ENCODE measurements at regions not wholly inside any gene's neighbourhood (a gene's known extent, or its start where the extent isn't known, plus 50 kb on each side); places are given as distances from the start of the nearest gene placed in this dataset.

GRCh38 chr15:66844747-66845145 is 142.7 kb downstream of the SMAD6 start:
- ChIA-PET RAD21 (ENCODE audit: low non-redundant PET in 1 of 2, low total read pairs in 2 of 2, uncharacterized antibody in 2 of 2, unreplicated experiment in 2 of 2) (interaction anchor here in 1 of 2 experiments (0.7 kb wide), 1 partner anchor 70 kb away, joined by 3 read pairs; no protein-coding TSS in a partner anchor), POLR2A (no interaction called here), CTCF (no interaction called here)
- no peak overlapping the region for H3K4me3 ChIP-seq (replicated peaks in 1 of 2; ENCODE audit: low read depth in 1 of 2, low read length in 2 of 2)
- H3K9me2 ChIP-seq (ENCODE audit: insufficient read depth): no peaks in the 10 kb centered on the region
- no peak overlapping the region for H3K27ac ChIP-seq (ENCODE audit: low read depth, low read length)
- H3K36me3 ChIP-seq (ENCODE audit: control insufficient read depth in 1 of 2, insufficient read depth in 2 of 2, low read length in 2 of 2): no peaks in the 10 kb centered on the region
- no peaks in the 10 kb centered on the region for H3K9me3 ChIP-seq (ENCODE audit: control insufficient read depth in 1 of 2, insufficient read depth in 1 of 2, low read depth in 1 of 2, low read length in 2 of 2)
- H2AFZ ChIP-seq (ENCODE audit: low read depth, low read length, poor library complexity, severe bottlenecking): no peak overlapping the region
- no peak for TF ChIP-seq CEBPB (IDR thresholded peaks at IDR 0.05; ENCODE audit: low read depth)
- TF ChIP-seq YY1 (IDR thresholded peaks at IDR 0.05; ENCODE audit: extremely low read depth, insufficient replicate concordance, low read depth, low read length): no peak
- TF ChIP-seq JUND (IDR thresholded peaks at IDR 0.05): no peak
- no peak for TF ChIP-seq CTCF (IDR thresholded peaks at IDR 0.05 in 2 of 3, conservative IDR thresholded peaks at IDR 0.05 in 1 of 3; ENCODE audit: borderline replicate concordance in 1 of 3, insufficient read depth in 1 of 3, low read depth in 2 of 3, low read length in 2 of 3)
- no peak for TF ChIP-seq ATF3 (IDR thresholded peaks at IDR 0.05)
- TF ChIP-seq REST (IDR thresholded peaks at IDR 0.05; ENCODE audit: low read depth): no peak
- no peak for TF ChIP-seq EGR1 (IDR thresholded peaks at IDR 0.05; ENCODE audit: low read depth)
- TF ChIP-seq SP1 (IDR thresholded peaks at IDR 0.05; ENCODE audit: low read depth): no peak
- no peak for TF ChIP-seq TCF7L2 (IDR thresholded peaks at IDR 0.05; ENCODE audit: borderline replicate concordance, extremely low read depth, insufficient read depth, insufficient read length)
- TF ChIP-seq MAX (IDR thresholded peaks at IDR 0.05): no peak
- H3K9ac ChIP-seq (ENCODE audit: low read length): no peak overlapping the region
- H3K79me2 ChIP-seq (ENCODE audit: insufficient read depth, low read length): no peaks in the 10 kb centered on the region
- DNase-seq (ENCODE audit: low read depth, low spot score) (no peak), ATAC-seq (no peak)
- no peak overlapping the region for H3K4me2 ChIP-seq (ENCODE audit: low read length)
- BruUV-seq (replicated peaks): no TSS peak
- H3K4me1 ChIP-seq (ENCODE audit: control insufficient read depth in 1 of 2, insufficient read depth in 2 of 2, low read length in 2 of 2): peaks cover 28 to 29% of the 10 kb centered on the region in 2 experiments
- H3K27me3 ChIP-seq (ENCODE audit: insufficient read depth, low read length): no peaks in the 10 kb centered on the region
- H4K20me1 ChIP-seq (ENCODE audit: insufficient read depth): no peaks in the 10 kb centered on the region
- intact Hi-C loops (cut with micrococcal nuclease): loop anchor here (5.0 kb wide), 1 partner anchor 42 kb away; no protein-coding TSS in a partner anchor
